Breast epithelium (tissue), 4 donors: ENCODE measurements at regions not wholly inside any gene's neighbourhood (a gene's known extent, or its start where the extent isn't known, plus 50 kb on each side); places are given as distances from the start of the nearest gene placed in this dataset.

Experiments
- DNase-seq, 2 donors: peaks; one replicate each; pipeline ENCODE4 v3.0.0-alpha.2; 2019; ENCODE audit warnings: low spot score in 2 of 2
- H3K27ac ChIP-seq, 2 donors: fragments of 200-600 bp; sonication (generic) in 1 of 2; one replicate each; pipeline ENCODE4 v1.5.1; 2016 to 2019; ENCODE audit warnings: mild to moderate bottlenecking in 1 of 2
- H3K27me3 ChIP-seq, 2 donors: fragments of 200-600 bp; sonication (generic) in 1 of 2; one replicate each; pipeline versions ENCODE4 v1.5.1 to v1.6.0; 2017 to 2019; ENCODE audit warnings: control low read depth in 1 of 2, mild to moderate bottlenecking in 1 of 2
- H3K36me3 ChIP-seq: fragments of 200-600 bp; one replicate; pipeline ENCODE4 v1.5.1; 2019
- H3K4me1 ChIP-seq, 2 donors: fragments of 200-600 bp; sonication (generic); one replicate each; pipeline ENCODE4 v1.5.1; 2016 to 2019; ENCODE audit warnings: control low read depth in 1 of 2
- H3K4me3 ChIP-seq, 3 donors: fragments of 200-600 bp; sonication (generic); 1 replicate in 2 of 3; 2 replicates in 1 of 3; pipeline ENCODE4 v1.5.1; 2016 to 2019; ENCODE audit warnings: mild to moderate bottlenecking in 3 of 3, moderate library complexity in 2 of 3
- H3K9me3 ChIP-seq, 2 donors: fragments of 200-600 bp; sonication (generic) in 1 of 2; one replicate each; pipeline ENCODE4 v1.5.1; 2016 to 2019; ENCODE audit warnings: control low read depth in 1 of 2
- CTCF ChIP-seq, 3 donors: fragments of 450-650 bp; IDR thresholded peaks; one replicate each; pipeline ENCODE4 v1.5.1; 2016 to 2017; ENCODE audit warnings: antibody characterized with exemption in 3 of 3, mild to moderate bottlenecking in 3 of 3, moderate library complexity in 3 of 3
- POLR2A ChIP-seq: fragments of 450-650 bp; IDR thresholded peaks from one replicate; pipeline ENCODE4 v1.6.1; 2016; ENCODE audit warnings: antibody characterized with exemption, mild to moderate bottlenecking, moderate library complexity
- POLR2AphosphoS5 ChIP-seq, 3 donors: sonication (generic); formaldehyde crosslinking; IDR thresholded peaks; one replicate each; pipeline ENCODE4 v1.6.1; 2017; ENCODE audit warnings: antibody characterized with exemption in 3 of 3
- intact Hi-C: fragments of 100-400 bp; cut with DNase I; formaldehyde crosslinking; loops from one replicate; pipeline ENCODE4 v1.15.1; 2023; ENCODE audit warnings: low total_unique reads

- no peak for DNase-seq
Observed at GRCh38 chr2:3102081-3102921, 275.3 kb downstream of the EIPR1 start.

GRCh38 chr2:3101016-3101942 lies 276.3 kb downstream of the EIPR1 start:
- no peaks in the 10 kb centered on the region for H3K9me3 ChIP-seq
- no peaks in the 10 kb centered on the region for H3K36me3 ChIP-seq
- H3K27me3 ChIP-seq = peaks cover 0 to 8% of the 10 kb centered on the region in 2 donors
- H3K4me1 ChIP-seq = no peaks in the 10 kb centered on the region
- no peak for TF ChIP-seq POLR2AphosphoS5 (IDR thresholded peaks at IDR 0.05)
- no peak for TF ChIP-seq POLR2A
- TF ChIP-seq CTCF (IDR thresholded peaks at IDR 0.05) = no peak
- H3K27ac ChIP-seq = no peak overlapping the region
- intact Hi-C loops = no loop called here
- no peak overlapping the region for H3K4me3 ChIP-seq
- no peak for DNase-seq

More at GRCh38 chr2:3102081-3102921, 275.3 kb downstream of the EIPR1 start:
- H3K27me3 ChIP-seq = peaks cover 0 to 8% of the 10 kb centered on the region in 2 donors
- intact Hi-C loops = no loop called here
- TF ChIP-seq POLR2AphosphoS5 (IDR thresholded peaks at IDR 0.05) (no peak), CTCF (IDR thresholded peaks at IDR 0.05) (no peak), POLR2A (no peak)
- no peaks in the 10 kb centered on the region for H3K36me3 ChIP-seq
- H3K4me3 ChIP-seq = no peak overlapping the region
- no peaks in the 10 kb centered on the region for H3K4me1 ChIP-seq
- no peak overlapping the region for H3K27ac ChIP-seq
- no peaks in the 10 kb centered on the region for H3K9me3 ChIP-seq

GRCh38 chr2:3100386-3100785 lies 277.2 kb downstream of the EIPR1 start:
- no peak overlapping the region for H3K4me3 ChIP-seq
- H3K9me3 ChIP-seq = no peaks in the 10 kb centered on the region
- H3K36me3 ChIP-seq = no peaks in the 10 kb centered on the region
- peaks cover 0 to 8% of the 10 kb centered on the region in 2 donors for H3K27me3 ChIP-seq
- intact Hi-C loops = no loop called here
- DNase-seq = no peak
- no peaks in the 10 kb centered on the region for H3K4me1 ChIP-seq
- TF ChIP-seq POLR2A (no peak), CTCF (IDR thresholded peaks at IDR 0.05) (no peak), POLR2AphosphoS5 (IDR thresholded peaks at IDR 0.05) (no peak)
- H3K27ac ChIP-seq = no peak overlapping the region

GRCh38 chr2:3099860-3100234 lies 277.8 kb downstream of the EIPR1 start:
- no peaks in the 10 kb centered on the region for H3K4me1 ChIP-seq
- peaks cover 0 to 8% of the 10 kb centered on the region in 2 donors for H3K27me3 ChIP-seq
- H3K9me3 ChIP-seq = no peaks in the 10 kb centered on the region
- TF ChIP-seq POLR2AphosphoS5 (IDR thresholded peaks at IDR 0.05) (no peak), POLR2A (no peak), CTCF (IDR thresholded peaks at IDR 0.05) (no peak)
- DNase-seq = no peak
- H3K36me3 ChIP-seq = no peaks in the 10 kb centered on the region
- intact Hi-C loops = no loop called here
- no peak overlapping the region for H3K27ac ChIP-seq
- H3K4me3 ChIP-seq = no peak overlapping the region
